SK-N-MC (cell line): ENCODE measurements at regions not wholly inside any gene's neighbourhood (a gene's known extent, or its start where the extent isn't known, plus 50 kb on each side); places are given as distances from the start of the nearest gene placed in this dataset.
"Not testable (repeated sequence)": the region's sequence is repeated elsewhere in the genome, so short reads cannot be mapped to it uniquely, and the experiment has no call there.

Experiments used
- DNase-seq: peaks from one replicate; pipeline ENCODE4 v3.0.0-alpha.2; 2011; ENCODE audit warnings: low read depth, low spot score
- H3K27ac ChIP-seq: fragments of 200-600 bp; sonication (generic); 2 replicates; pipeline ENCODE4 v1.5.1; 2016; ENCODE audit warnings: mixed run types
- H3K36me3 ChIP-seq: fragments of 200-600 bp; sonication (generic); 2 replicates; pipeline ENCODE4 v1.6.1; 2017; ENCODE audit warnings: antibody characterized with exemption, low read length, mixed read lengths; ENCODE audit not compliant: insufficient read depth
- H3K4me3 ChIP-seq: fragments of 200-600 bp; sonication (generic); 2 replicates; pipeline ENCODE4 v1.5.1; 2016
- H3K9ac ChIP-seq: fragments of 200-600 bp; sonication (generic); 2 replicates; pipeline ENCODE4 v1.8.0; 2017; ENCODE audit warnings: mixed run types, mixed read lengths; ENCODE audit not compliant: insufficient read length
- H3K9me3 ChIP-seq: fragments of 200-600 bp; sonication (generic); 2 replicates; pipeline ENCODE4 v1.6.1; 2017; ENCODE audit warnings: low read depth, mild to moderate bottlenecking, antibody characterized with exemption, low read length, moderate library complexity, mixed read lengths
- EZH2 ChIP-seq: fragments of 200-600 bp; sonication (generic); IDR thresholded peaks from one replicate; pipeline ENCODE4 v1.6.1; 2017; ENCODE audit warnings: antibody characterized with exemption
- FOXP2 ChIP-seq: optimal IDR thresholded peaks from 2 replicates; pipeline ENCODE3; 2011; ENCODE audit warnings: mild to moderate bottlenecking, moderate library complexity; ENCODE audit not compliant: insufficient read depth; ENCODE audit errors: extremely low read length, control extremely low read depth
- POLR2AphosphoS5 ChIP-seq: IDR thresholded peaks from 2 replicates; pipeline ENCODE4 v1.6.1; 2012; ENCODE audit warnings: mild to moderate bottlenecking, low read depth, low read length, borderline replicate concordance

DNA sequence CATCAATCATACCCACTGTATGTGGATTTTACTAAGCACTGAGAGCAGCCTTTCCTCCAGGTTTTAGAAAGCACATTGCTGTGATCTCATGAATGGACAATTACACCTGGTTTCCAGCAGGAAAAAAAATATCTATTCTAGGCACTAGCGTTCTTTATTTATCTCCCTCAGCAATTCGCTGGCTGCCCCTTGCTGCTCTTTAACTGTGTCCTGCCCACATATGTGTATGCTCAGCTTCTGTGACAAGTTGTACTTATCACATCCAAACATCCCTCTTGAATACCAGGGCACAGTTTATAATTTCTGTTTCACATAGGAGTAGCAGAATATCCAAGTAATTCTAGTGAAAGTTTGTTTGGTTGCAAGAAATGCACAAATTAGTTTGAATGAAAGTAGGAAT, 146.8 kb downstream of the USP46 start:
- TF ChIP-seq FOXP2 = no peak
- TF ChIP-seq POLR2AphosphoS5 = no peak
- no peak overlapping the region for H3K9ac ChIP-seq

DNA sequence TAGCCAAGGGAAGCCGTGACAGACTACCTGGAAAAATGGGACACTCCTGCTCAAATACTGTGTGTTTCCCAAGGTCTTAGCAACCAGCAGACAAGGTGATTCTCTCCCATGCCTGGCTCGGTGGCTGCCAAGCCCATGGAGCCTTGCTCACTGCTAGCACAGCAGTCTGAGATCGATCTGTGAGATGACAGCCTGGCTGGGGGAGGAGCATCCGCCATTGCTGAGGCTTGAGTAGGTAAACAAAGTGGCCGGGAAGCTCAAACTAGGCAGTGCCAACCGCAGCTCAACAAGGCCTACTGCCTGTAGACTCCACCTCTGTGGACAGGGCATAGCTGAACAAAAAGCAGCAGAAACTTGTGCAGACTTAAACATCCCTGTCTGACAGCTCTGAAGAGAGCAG, 137.0 kb downstream of the USP46 start:
- not testable (repeated sequence) for H3K4me3 ChIP-seq, DNase-seq, H3K36me3 ChIP-seq, H3K9me3 ChIP-seq, H3K27ac ChIP-seq, H3K9ac ChIP-seq

More for the DNA sequence above, 146.8 kb downstream of the USP46 start:
- no peak for DNase-seq
- no peak overlapping the region for H3K4me3 ChIP-seq
- H3K9me3 ChIP-seq = no peaks in the 10 kb centered on the region
- no peak overlapping the region for H3K27ac ChIP-seq
- H3K36me3 ChIP-seq = no peaks in the 10 kb centered on the region

DNA sequence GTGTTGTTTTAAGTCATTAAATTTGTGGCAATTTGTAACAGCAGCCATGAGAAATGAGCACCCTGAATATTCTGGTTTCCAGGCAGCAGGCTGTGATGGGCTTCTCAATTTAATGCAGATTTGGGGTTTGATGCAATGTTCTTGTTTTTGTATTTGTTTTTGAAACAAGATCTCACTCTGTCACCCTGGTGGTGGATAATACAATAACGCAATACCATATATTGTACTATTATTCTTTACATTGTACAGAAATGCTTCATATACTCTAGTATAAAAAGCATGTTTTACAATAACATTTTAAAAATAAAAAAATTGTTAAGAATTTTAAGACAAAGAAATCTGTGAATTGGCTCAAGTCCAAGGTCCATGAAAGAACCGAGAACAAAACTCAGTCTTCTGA, 129.1 kb downstream of the USP46 start:
- Histone ChIP-seq H3K36me3 (no peaks in the 10 kb centered on the region), H3K9me3 (no peaks in the 10 kb centered on the region), H3K9ac (no peak overlapping the region), H3K4me3 (no peak overlapping the region), H3K27ac (no peak overlapping the region)
- TF ChIP-seq EZH2 (no peak), POLR2AphosphoS5 (no peak), FOXP2 (no peak)
- DNase-seq = no peak

DNA sequence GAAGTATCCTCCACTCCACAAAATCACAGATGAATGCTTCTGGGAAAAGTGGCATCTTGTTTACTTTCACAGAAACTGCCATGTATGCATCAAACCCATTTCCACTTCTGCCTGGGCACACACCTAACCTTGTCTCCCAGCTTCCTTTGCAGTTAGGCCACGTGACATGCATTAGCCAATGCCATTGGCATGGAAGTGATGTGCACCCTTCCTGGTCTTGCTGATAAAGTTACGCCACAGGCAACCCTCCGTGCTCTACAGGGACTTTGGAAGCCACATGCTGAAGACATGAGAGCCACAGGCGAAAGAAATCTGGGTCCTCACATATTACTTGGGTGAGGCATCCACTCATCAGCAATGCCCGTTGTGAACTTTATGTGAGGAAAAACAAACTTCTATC, 123.3 kb downstream of the USP46 start:
- DNase-seq = no peak

More for the DNA sequence above, 123.3 kb downstream of the USP46 start:
- H3K27ac ChIP-seq = no peak overlapping the region
- H3K9ac ChIP-seq = no peak overlapping the region
- TF ChIP-seq POLR2AphosphoS5 (no peak), EZH2 (no peak), FOXP2 (no peak)
- no peaks in the 10 kb centered on the region for H3K9me3 ChIP-seq
- no peaks in the 10 kb centered on the region for H3K36me3 ChIP-seq
- H3K4me3 ChIP-seq = no peak overlapping the region
